Endothelial cell of umbilical vein (primary cell): ENCODE measurements at regions not wholly inside any gene's neighbourhood (a gene's known extent, or its start where the extent isn't known, plus 50 kb on each side); places are given as distances from the start of the nearest gene placed in this dataset.

Experiments
- BruUV-seq: library from RNA; stranded (reverse); fragments of 400-500 nt; replicated peaks from 2 replicates; lab custom pipeline; 2021; lab: Mats Ljungman, UMichigan
- CTCF ChIA-PET: fragments of 300-600, 350-600 bp; sonication (Branson Sonifier 250); formaldehyde crosslinking; loops from one replicate; lab custom pipeline; 2021; ENCODE audit warnings: antibody characterized with exemption, inconsistent platforms; lab: Charles Lee
- POLR2A ChIA-PET: fragments of 300-600, 350-600 bp; sonication (Branson Sonifier 250); formaldehyde crosslinking; loops from one replicate; lab custom pipeline; 2021; ENCODE audit warnings: antibody characterized with exemption, inconsistent platforms; lab: Charles Lee
- DNase-seq: peaks from one replicate; pipeline ENCODE4 v3.0.0-alpha.2; 2011; ENCODE audit warnings: low read depth, low spot score
- FAIRE-seq: peaks from 2 replicates; lab custom pipeline; 2011; peaks lifted over from hg19 to GRCh38; lab: Jason Lieb, UNC
- H2AFZ ChIP-seq: 2 replicates; pipeline ENCODE4 v1.6.0; 2012; ENCODE audit warnings: low read depth, low read length, control low read depth, inconsistent platforms
- H3K27ac ChIP-seq: 2 replicates; pipeline ENCODE4 v1.5.1; 2011; ENCODE audit warnings: low read depth, mild to moderate bottlenecking, control low read depth, low read length, moderate library complexity; ENCODE audit not compliant: insufficient read depth
- H3K27me3 ChIP-seq, 2 experiments: 2 replicates each; pipeline versions ENCODE4 v1.6.0 to v1.6.1; 2011; ENCODE audit warnings: low read length in 2 of 2, mixed read lengths in 1 of 2; ENCODE audit not compliant: control insufficient read depth in 2 of 2, insufficient read depth in 2 of 2
- H3K36me3 ChIP-seq, 2 experiments: 2 replicates in 1 of 2; 3 replicates in 1 of 2; pipeline ENCODE4 v1.5.1; 2011; ENCODE audit warnings: low read length in 2 of 2, mild to moderate bottlenecking in 1 of 2, moderate library complexity in 1 of 2; ENCODE audit not compliant: control insufficient read depth in 2 of 2, insufficient read depth in 2 of 2; ENCODE audit errors: extremely low read depth in 1 of 2
- H3K4me1 ChIP-seq: 3 replicates; pipeline ENCODE4 v1.5.1; 2011; ENCODE audit warnings: mild to moderate bottlenecking, low read length; ENCODE audit not compliant: control insufficient read depth, insufficient read depth; ENCODE audit errors: extremely low read depth
- H3K4me2 ChIP-seq: 2 replicates; pipeline ENCODE4 v1.6.1; 2011; ENCODE audit warnings: low read length, control low read depth, mixed read lengths; ENCODE audit not compliant: insufficient read depth
- H3K4me3 ChIP-seq, 3 experiments: fragments of 200-600 bp in 1 of 3; sonication (generic), shearing (Covaris generic) in 1 of 3; replicated peaks in 1 of 3; 2 replicates each; pipeline ENCODE4 v1.5.1; 2011 to 2016; ENCODE audit warnings: control low read depth in 3 of 3, low read length in 3 of 3, mild to moderate bottlenecking in 2 of 3, inconsistent platforms in 1 of 3, low read depth in 1 of 3, moderate library complexity in 1 of 3; ENCODE audit not compliant: insufficient read depth in 1 of 3
- H3K79me2 ChIP-seq: 2 replicates; pipeline ENCODE4 v1.6.0; 2012; ENCODE audit warnings: low read length, inconsistent platforms; ENCODE audit not compliant: control insufficient read depth, insufficient read depth
- H3K9ac ChIP-seq: replicated peaks from 2 replicates; pipeline ENCODE3; 2011; ENCODE audit warnings: low read length, control low read depth; ENCODE audit not compliant: insufficient read depth; ENCODE audit errors: extremely low read depth
- H3K9me1 ChIP-seq: replicated peaks from 3 replicates; pipeline ENCODE4 v1.6.0; 2011; ENCODE audit warnings: mild to moderate bottlenecking, low read length; ENCODE audit not compliant: control insufficient read depth, insufficient read depth; ENCODE audit errors: extremely low read depth
- H3K9me3 ChIP-seq: replicated peaks from 2 replicates; pipeline ENCODE4 v1.5.1; 2012; ENCODE audit warnings: low read length, inconsistent platforms; ENCODE audit not compliant: control insufficient read depth, insufficient read depth
- H4K20me1 ChIP-seq: replicated peaks from 2 replicates; pipeline ENCODE3; 2011; ENCODE audit warnings: mild to moderate bottlenecking, low read length; ENCODE audit not compliant: control insufficient read depth, insufficient read depth; ENCODE audit errors: extremely low read depth
- CTCF ChIP-seq, 2 donors: IDR thresholded peaks; 1 replicate in 1 of 2; 2 replicates in 1 of 2; pipeline ENCODE4 v1.5.1; 2011; ENCODE audit warnings: low read length in 2 of 2, mild to moderate bottlenecking in 2 of 2, moderate library complexity in 2 of 2, control low read depth in 1 of 2, inconsistent platforms in 1 of 2, low read depth in 1 of 2; ENCODE audit not compliant: insufficient read depth in 1 of 2; ENCODE audit errors: extremely low read depth in 1 of 2
- EZH2 ChIP-seq: IDR thresholded peaks from 2 replicates; pipeline ENCODE4 v1.6.1; 2012; ENCODE audit warnings: borderline replicate concordance, low read depth, mild to moderate bottlenecking, moderate library complexity, low read length, inconsistent platforms; ENCODE audit not compliant: severe bottlenecking
- FOS ChIP-seq: IDR thresholded peaks from 2 replicates; pipeline ENCODE4 v1.6.1; 2011; ENCODE audit warnings: mild to moderate bottlenecking, low read length, moderate library complexity, borderline replicate concordance; ENCODE audit not compliant: insufficient read depth
- GATA2 ChIP-seq: IDR thresholded peaks from 2 replicates; pipeline ENCODE4 v1.7.0; 2011; ENCODE audit warnings: low read depth, mild to moderate bottlenecking, moderate library complexity, mixed read lengths, low read length; ENCODE audit not compliant: insufficient read length, insufficient read depth
- JUN ChIP-seq: IDR thresholded peaks from 2 replicates; pipeline ENCODE4 v1.6.1; 2011; ENCODE audit warnings: borderline replicate concordance, low read depth; ENCODE audit not compliant: insufficient read length, insufficient read depth
- MAX ChIP-seq: IDR thresholded peaks from 2 replicates; pipeline ENCODE4 v1.6.1; 2011; ENCODE audit not compliant: insufficient read depth, insufficient read length
- MYC ChIP-seq: IDR thresholded peaks from one replicate; pipeline ENCODE4 v1.6.1; 2011; ENCODE audit warnings: mild to moderate bottlenecking, low read depth, low read length
- POLR2A ChIP-seq: IDR thresholded peaks from 2 replicates; pipeline ENCODE4 v1.6.1; 2012; ENCODE audit warnings: low read depth, mild to moderate bottlenecking, control low read depth, low read length
- POLR2AphosphoS5 ChIP-seq: IDR thresholded peaks from 2 replicates; pipeline ENCODE4 v1.6.1; 2012; ENCODE audit warnings: low read depth, mild to moderate bottlenecking, control low read depth, low read length, moderate library complexity; ENCODE audit not compliant: insufficient read depth
- dilution Hi-C: fragments of 300-500 bp; cut with MboI; formaldehyde crosslinking; loops from one replicate; pipeline ENCODE4 v1.15.0; 2019; ENCODE audit warnings: low sequenced_read_pairs; ENCODE audit not compliant: extremely low pct_ligation_motif_present
- intact Hi-C: fragments of 100-400 bp; cut with micrococcal nuclease; formaldehyde crosslinking; loops from one replicate; pipeline ENCODE4 v1.10.0; 2022

GRCh38 chr21:15533618-15534017, 196.2 kb upstream of the USP25 start:
- H3K4me3 ChIP-seq: no peak overlapping the region
- TF ChIP-seq EZH2 (no peak), FOS (no peak), CTCF (IDR thresholded peaks at IDR 0.05; ENCODE audit: extremely low read depth in 1 of 2, insufficient read depth in 1 of 2, low read depth in 1 of 2, low read length in 2 of 2) (no peak), JUN (no peak), POLR2AphosphoS5 (no peak), MYC (no peak), GATA2 (no peak), POLR2A (no peak), MAX (no peak)
- H3K27me3 ChIP-seq: peaks cover 2 to 4% of the 10 kb centered on the region in 2 experiments
- H3K9me1 ChIP-seq: no peaks in the 10 kb centered on the region
- dilution Hi-C loops: no loop called here
- ChIA-PET CTCF (interaction anchor here (1.2 kb wide), 1 partner anchor 13 kb away, joined by 3 read pairs; no protein-coding TSS in a partner anchor), POLR2A (no interaction called here)
- FAIRE-seq: no peak
- intact Hi-C loops: no loop called here
- no peaks in the 10 kb centered on the region for H3K4me1 ChIP-seq
- no TSS peak for BruUV-seq
- H3K79me2 ChIP-seq: no peaks in the 10 kb centered on the region
- no peak for DNase-seq
- no peaks in the 10 kb centered on the region for H3K9me3 ChIP-seq
- H3K27ac ChIP-seq: no peak overlapping the region
- H4K20me1 ChIP-seq: no peaks in the 10 kb centered on the region
- H3K36me3 ChIP-seq: no peaks in the 10 kb centered on the region
- no peak overlapping the region for H3K9ac ChIP-seq
- H3K4me2 ChIP-seq: no peak overlapping the region
- no peak overlapping the region for H2AFZ ChIP-seq
